Neural crest cell (in vitro differentiated cells): ENCODE measurements at regions not wholly inside any gene's neighbourhood (a gene's known extent, or its start where the extent isn't known, plus 50 kb on each side); places are given as distances from the start of the nearest gene placed in this dataset.

Experiments
- DNase-seq: peaks from one replicate; pipeline ENCODE4 v3.0.0; 2021; ENCODE audit warnings: low read depth, mixed read lengths, low spot score
- H3K27ac Mint-ChIP-seq: one replicate; pipeline ENCODE4 v1.8.0; 2021; ENCODE audit warnings: mild to moderate bottlenecking, mixed read lengths; ENCODE audit not compliant: unreplicated experiment
- H3K27me3 Mint-ChIP-seq: 2 replicates; pipeline ENCODE4 v1.8.0; 2021; ENCODE audit warnings: low read depth, mild to moderate bottlenecking, mixed read lengths
- H3K36me3 Mint-ChIP-seq: 2 replicates; pipeline ENCODE4 v1.8.0; 2021; ENCODE audit warnings: low read depth, mild to moderate bottlenecking, mixed read lengths
- H3K4me1 Mint-ChIP-seq: 2 replicates; pipeline ENCODE4 v1.8.0; 2021; ENCODE audit warnings: mixed read lengths
- H3K4me3 Mint-ChIP-seq: one replicate; pipeline ENCODE4 v1.8.0; 2021; ENCODE audit warnings: mild to moderate bottlenecking, mixed read lengths
- H3K9me3 Mint-ChIP-seq: 2 replicates; pipeline ENCODE4 v1.8.0; 2021; ENCODE audit warnings: mixed read lengths
- CTCF ChIP-seq: fragments of 200-600 bp; sonication (generic); conservative IDR thresholded peaks from 2 replicates; pipeline ENCODE4 v1.5.0; 2021; ENCODE audit warnings: antibody characterized with exemption, mild to moderate bottlenecking

- H3K27ac Mint-ChIP-seq = no peak overlapping the region
- no peak for TF ChIP-seq CTCF
- H3K27me3 Mint-ChIP-seq = peaks cover 16% of the 10 kb centered on the region
- H3K4me1 Mint-ChIP-seq = no peaks in the 10 kb centered on the region
- H3K4me3 Mint-ChIP-seq = no peak overlapping the region
- no peak for DNase-seq
- H3K9me3 Mint-ChIP-seq = peaks cover 2% of the 10 kb centered on the region
- no peaks in the 10 kb centered on the region for H3K36me3 Mint-ChIP-seq
These were observed 86.0 kb downstream of the GCNT4 start for GRCh38 chr5:74966141-74967026.

GRCh38 chr5:74963407-74963806 is 89.0 kb downstream of the GCNT4 start:
- no peaks in the 10 kb centered on the region for H3K36me3 Mint-ChIP-seq
- peaks cover 20% of the 10 kb centered on the region for H3K27me3 Mint-ChIP-seq
- H3K27ac Mint-ChIP-seq = no peak overlapping the region
- no peak for DNase-seq
- no peak for TF ChIP-seq CTCF
- no peak overlapping the region for H3K4me3 Mint-ChIP-seq
- peaks cover 2% of the 10 kb centered on the region for H3K9me3 Mint-ChIP-seq
- H3K4me1 Mint-ChIP-seq = no peaks in the 10 kb centered on the region

GRCh38 chr5:74957906-74958305 is 91.7 kb upstream of the FAM169A start:
- no peak overlapping the region for H3K4me3 Mint-ChIP-seq
- H3K9me3 Mint-ChIP-seq = peaks cover 2% of the 10 kb centered on the region
- H3K4me1 Mint-ChIP-seq = no peaks in the 10 kb centered on the region
- H3K27me3 Mint-ChIP-seq = peaks cover 7% of the 10 kb centered on the region
- TF ChIP-seq CTCF = no peak
- no peak overlapping the region for H3K27ac Mint-ChIP-seq
- no peaks in the 10 kb centered on the region for H3K36me3 Mint-ChIP-seq
- DNase-seq = no peak

- Mint-ChIP-seq H3K27me3 (peaks cover 7% of the 10 kb centered on the region), H3K27ac (no peak overlapping the region), H3K9me3 (peaks cover 2% of the 10 kb centered on the region), H3K36me3 (no peaks in the 10 kb centered on the region), H3K4me1 (no peaks in the 10 kb centered on the region), H3K4me3 (no peak overlapping the region)
- no peak for TF ChIP-seq CTCF
- DNase-seq = no peak
These were observed 91.0 kb upstream of the FAM169A start for GRCh38 chr5:74957029-74957784.

- H3K4me3 Mint-ChIP-seq = no peak overlapping the region
- H3K36me3 Mint-ChIP-seq = no peaks in the 10 kb centered on the region
- no peaks in the 10 kb centered on the region for H3K4me1 Mint-ChIP-seq
- TF ChIP-seq CTCF = no peak
- peaks cover 4% of the 10 kb centered on the region for H3K27me3 Mint-ChIP-seq
- DNase-seq = no peak
- H3K27ac Mint-ChIP-seq = no peak overlapping the region
- peaks cover 2% of the 10 kb centered on the region for H3K9me3 Mint-ChIP-seq
These were observed 90.1 kb upstream of the FAM169A start for GRCh38 chr5:74956278-74956677.
